ENCODE measurements at regions not wholly inside any gene's neighbourhood (a gene's known extent, or its start where the extent isn't known, plus 50 kb on each side); places are given as distances from the start of the nearest gene placed in this dataset.

GRCh38 chr1:29417147-29417858 lies 181.0 kb downstream of the PTPRU start:
- H3K4me3 ChIP-seq (ENCODE audit: low read length) = no peak overlapping the region
- TF ChIP-seq CTCF (IDR thresholded peaks at IDR 0.05; ENCODE audit: insufficient read depth, low read depth, low read length, missing control alignments) = no peak
- no peak for DNase-seq (ENCODE audit: low read depth)

- no peak for DNase-seq (ENCODE audit: low read depth)
- no peak overlapping the region for H3K4me3 ChIP-seq (ENCODE audit: low read length)
- peak; percentile 23 for TF ChIP-seq CTCF (IDR thresholded peaks at IDR 0.05; ENCODE audit: insufficient read depth, low read depth, low read length, missing control alignments)
Observed at GRCh38 chr1:29416267-29417146, 180.2 kb downstream of the PTPRU start.

- DNase-seq (ENCODE audit: low read depth) = no peak
- TF ChIP-seq CTCF (IDR thresholded peaks at IDR 0.05; ENCODE audit: insufficient read depth, low read depth, low read length, missing control alignments) = no peak
Observed at GRCh38 chr1:29415861-29416260, 179.5 kb downstream of the PTPRU start.

GRCh38 chr1:29415156-29415830 lies 179.0 kb downstream of the PTPRU start:
- TF ChIP-seq CTCF (IDR thresholded peaks at IDR 0.05; ENCODE audit: insufficient read depth, low read depth, low read length, missing control alignments) = peak; percentile 8

More at GRCh38 chr1:29415861-29416260, 179.5 kb downstream of the PTPRU start:
- no peak overlapping the region for H3K4me3 ChIP-seq (ENCODE audit: low read length)

GRCh38 chr1:29414086-29414485 lies 177.8 kb downstream of the PTPRU start:
- no peak for DNase-seq (ENCODE audit: low read depth)
- H3K4me3 ChIP-seq (ENCODE audit: low read length) = no peak overlapping the region
- no peak for TF ChIP-seq CTCF (IDR thresholded peaks at IDR 0.05; ENCODE audit: insufficient read depth, low read depth, low read length, missing control alignments)

More at GRCh38 chr1:29415156-29415830, 179.0 kb downstream of the PTPRU start:
- no peak overlapping the region for H3K4me3 ChIP-seq (ENCODE audit: low read length)
- no peak for DNase-seq (ENCODE audit: low read depth)

GRCh38 chr1:29413661-29414060 lies 177.3 kb downstream of the PTPRU start:
- no peak overlapping the region for H3K4me3 ChIP-seq (ENCODE audit: low read length)
- DNase-seq (ENCODE audit: low read depth) = no peak
- TF ChIP-seq CTCF (IDR thresholded peaks at IDR 0.05; ENCODE audit: insufficient read depth, low read depth, low read length, missing control alignments) = no peak

Data from epithelial cell of esophagus (primary cell).